ENCODE measurements at regions not wholly inside any gene's neighbourhood (a gene's known extent, or its start where the extent isn't known, plus 50 kb on each side); places are given as distances from the start of the nearest gene placed in this dataset.

GRCh38 chr18:41674506-41674905 lies 280.5 kb upstream of the PIK3C3 start (continued):
- TF ChIP-seq TAF1 (conservative IDR thresholded peaks at IDR 0.05) (no peak), NR2F2 (IDR thresholded peaks at IDR 0.05) (no peak), ZBTB33 (IDR thresholded peaks at IDR 0.05) (no peak), YY1 (IDR thresholded peaks at IDR 0.05) (no peak)

- Histone ChIP-seq H3K27me3 (ENCODE audit: control insufficient read depth in 4 of 4, insufficient read depth in 4 of 4, low read length in 3 of 4) (no peaks in the 10 kb centered on the region), H3K9me3 (ENCODE audit: control insufficient read depth in 4 of 4, low read length in 3 of 4) (no peaks in the 10 kb centered on the region), H3K36me3 (ENCODE audit: control insufficient read depth in 4 of 4, insufficient read depth in 3 of 4, low read depth in 1 of 4, low read length in 3 of 4) (no peaks in the 10 kb centered on the region), H3K27ac (ENCODE audit: low read depth in 1 of 2, low read length in 2 of 2) (no peak overlapping the region), H3K9ac (ENCODE audit: low read depth in 1 of 2, low read length in 2 of 2) (no peak overlapping the region), H3K4me3 (ENCODE audit: low read depth in 1 of 3, low read length in 3 of 3) (no peak overlapping the region), H3K4me1 (ENCODE audit: control insufficient read depth in 4 of 4, insufficient read depth in 4 of 4, low read length in 3 of 4) (no peaks in the 10 kb centered on the region)
- no peak for TF ChIP-seq ZBTB33 (IDR thresholded peaks at IDR 0.05)
- TF ChIP-seq, protein P1, sequence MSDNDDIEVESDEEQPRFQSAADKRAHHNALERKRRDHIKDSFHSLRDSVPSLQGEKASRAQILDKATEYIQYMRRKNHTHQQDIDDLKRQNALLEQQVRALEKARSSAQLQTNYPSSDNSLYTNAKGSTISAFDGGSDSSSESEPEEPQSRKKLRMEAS (IDR thresholded peaks at IDR 0.05) = no peak
- TF ChIP-seq, protein P2, sequence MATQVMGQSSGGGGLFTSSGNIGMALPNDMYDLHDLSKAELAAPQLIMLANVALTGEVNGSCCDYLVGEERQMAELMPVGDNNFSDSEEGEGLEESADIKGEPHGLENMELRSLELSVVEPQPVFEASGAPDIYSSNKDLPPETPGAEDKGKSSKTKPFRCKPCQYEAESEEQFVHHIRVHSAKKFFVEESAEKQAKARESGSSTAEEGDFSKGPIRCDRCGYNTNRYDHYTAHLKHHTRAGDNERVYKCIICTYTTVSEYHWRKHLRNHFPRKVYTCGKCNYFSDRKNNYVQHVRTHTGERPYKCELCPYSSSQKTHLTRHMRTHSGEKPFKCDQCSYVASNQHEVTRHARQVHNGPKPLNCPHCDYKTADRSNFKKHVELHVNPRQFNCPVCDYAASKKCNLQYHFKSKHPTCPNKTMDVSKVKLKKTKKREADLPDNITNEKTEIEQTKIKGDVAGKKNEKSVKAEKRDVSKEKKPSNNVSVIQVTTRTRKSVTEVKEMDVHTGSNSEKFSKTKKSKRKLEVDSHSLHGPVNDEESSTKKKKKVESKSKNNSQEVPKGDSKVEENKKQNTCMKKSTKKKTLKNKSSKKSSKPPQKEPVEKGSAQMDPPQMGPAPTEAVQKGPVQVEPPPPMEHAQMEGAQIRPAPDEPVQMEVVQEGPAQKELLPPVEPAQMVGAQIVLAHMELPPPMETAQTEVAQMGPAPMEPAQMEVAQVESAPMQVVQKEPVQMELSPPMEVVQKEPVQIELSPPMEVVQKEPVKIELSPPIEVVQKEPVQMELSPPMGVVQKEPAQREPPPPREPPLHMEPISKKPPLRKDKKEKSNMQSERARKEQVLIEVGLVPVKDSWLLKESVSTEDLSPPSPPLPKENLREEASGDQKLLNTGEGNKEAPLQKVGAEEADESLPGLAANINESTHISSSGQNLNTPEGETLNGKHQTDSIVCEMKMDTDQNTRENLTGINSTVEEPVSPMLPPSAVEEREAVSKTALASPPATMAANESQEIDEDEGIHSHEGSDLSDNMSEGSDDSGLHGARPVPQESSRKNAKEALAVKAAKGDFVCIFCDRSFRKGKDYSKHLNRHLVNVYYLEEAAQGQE (IDR thresholded peaks at IDR 0.05) = no peak
- no peak for TF ChIP-seq SP1 (IDR thresholded peaks at IDR 0.05)
- no peak for TF ChIP-seq HNF4A (conservative IDR thresholded peaks at IDR 0.05)
- TF ChIP-seq GABPA (IDR thresholded peaks at IDR 0.05 in 1 of 2, conservative IDR thresholded peaks at IDR 0.05 in 1 of 2) = no peak
- no peak for TF ChIP-seq YY1 (IDR thresholded peaks at IDR 0.05)
- no peak for TF ChIP-seq FOXA1 (IDR thresholded peaks at IDR 0.05)
- no peak for TF ChIP-seq FOXA2 (IDR thresholded peaks at IDR 0.05)
- TF ChIP-seq RXRA (IDR thresholded peaks at IDR 0.05) = no peak
- no peak for DNase-seq (ENCODE audit: low spot score)
These were observed 288.8 kb upstream of the PIK3C3 start for GRCh38 chr18:41666231-41666630.

DNA sequence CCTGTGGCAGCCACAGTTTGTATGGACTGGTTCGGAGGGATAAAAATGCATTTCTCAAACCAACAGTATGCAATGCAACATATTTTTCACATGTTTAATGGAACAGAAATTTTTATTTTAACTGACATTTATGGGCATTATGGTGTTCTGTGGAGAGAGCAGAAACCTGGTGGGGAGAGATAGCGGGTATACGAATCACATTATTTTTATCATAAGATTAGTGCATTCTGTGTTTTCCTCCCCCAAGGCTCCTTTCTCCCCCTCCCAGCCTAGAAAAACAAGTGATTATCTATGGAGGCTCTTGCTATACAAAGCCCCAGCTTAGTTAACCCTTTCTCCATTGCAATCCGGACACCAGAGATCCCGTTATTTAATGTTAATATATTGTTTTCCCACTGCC lies 289.8 kb upstream of the PIK3C3 start:
- H3K9ac ChIP-seq (ENCODE audit: low read depth in 1 of 2, low read length in 2 of 2) = no peak overlapping the region
- WGBS = 95% methylated on average over 5 of the region's 5 CpGs
- no peak overlapping the region for H3K4me3 ChIP-seq (ENCODE audit: low read depth in 1 of 3, low read length in 3 of 3)
- no peak overlapping the region for H3K27ac ChIP-seq (ENCODE audit: low read depth in 1 of 2, low read length in 2 of 2)
- no peaks in the 10 kb centered on the region for H3K27me3 ChIP-seq (ENCODE audit: control insufficient read depth in 4 of 4, insufficient read depth in 4 of 4, low read length in 3 of 4)
- no peaks in the 10 kb centered on the region for H3K9me3 ChIP-seq (ENCODE audit: control insufficient read depth in 4 of 4, low read length in 3 of 4)
- DNase-seq (ENCODE audit: low spot score) = no peak
- H3K4me1 ChIP-seq (ENCODE audit: control insufficient read depth in 4 of 4, insufficient read depth in 4 of 4, low read length in 3 of 4) = no peaks in the 10 kb centered on the region
- H3K36me3 ChIP-seq (ENCODE audit: control insufficient read depth in 4 of 4, insufficient read depth in 3 of 4, low read depth in 1 of 4, low read length in 3 of 4) = no peaks in the 10 kb centered on the region
- TF ChIP-seq HNF4A (conservative IDR thresholded peaks at IDR 0.05) (no peak), RXRA (IDR thresholded peaks at IDR 0.05) (no peak), CTCF (IDR thresholded peaks at IDR 0.05; ENCODE audit: low read depth, low read length, missing input control) (no peak), NR2F2 (IDR thresholded peaks at IDR 0.05) (no peak), JUND (IDR thresholded peaks at IDR 0.05) (no peak), ZBTB33 (IDR thresholded peaks at IDR 0.05) (no peak), TAF1 (conservative IDR thresholded peaks at IDR 0.05) (no peak), FOXA1 (IDR thresholded peaks at IDR 0.05) (no peak), GABPA (IDR thresholded peaks at IDR 0.05 in 1 of 2, conservative IDR thresholded peaks at IDR 0.05 in 1 of 2) (no peak), SP1 (IDR thresholded peaks at IDR 0.05) (no peak)
- TF ChIP-seq, protein P3, sequence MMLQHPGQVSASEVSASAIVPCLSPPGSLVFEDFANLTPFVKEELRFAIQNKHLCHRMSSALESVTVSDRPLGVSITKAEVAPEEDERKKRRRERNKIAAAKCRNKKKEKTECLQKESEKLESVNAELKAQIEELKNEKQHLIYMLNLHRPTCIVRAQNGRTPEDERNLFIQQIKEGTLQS (IDR thresholded peaks at IDR 0.05) = no peak

All from liver (tissue), 8 donors.